ENCODE measurements at regions not wholly inside any gene's neighbourhood (a gene's known extent, or its start where the extent isn't known, plus 50 kb on each side); places are given as distances from the start of the nearest gene placed in this dataset.
"Not testable (repeated sequence)": the region's sequence is repeated elsewhere in the genome, so short reads cannot be mapped to it uniquely, and the experiment has no call there.

DNA sequence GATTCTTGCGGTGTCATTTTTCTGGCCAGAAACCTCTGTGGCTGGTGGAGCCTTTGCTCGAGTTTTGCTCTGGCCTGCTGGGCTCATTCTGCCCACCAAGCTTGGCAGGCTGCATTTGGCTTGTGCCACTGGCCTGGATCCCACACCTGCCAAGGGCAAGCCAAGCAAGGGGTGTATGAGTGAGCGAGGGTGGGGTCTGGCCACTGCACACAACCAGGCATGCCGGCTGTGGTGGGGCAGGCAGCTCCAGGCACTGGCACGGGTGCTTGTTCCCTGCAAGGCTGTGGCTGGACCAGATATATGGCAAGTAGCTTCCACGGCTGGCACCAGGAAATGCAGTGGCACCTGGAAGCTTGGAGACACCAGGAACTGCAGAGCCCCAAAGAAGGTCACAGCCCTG lies 68.6 kb upstream of the PPP3CA start:
- peak; percentile 23 to 84 for DNase-seq

DNA sequence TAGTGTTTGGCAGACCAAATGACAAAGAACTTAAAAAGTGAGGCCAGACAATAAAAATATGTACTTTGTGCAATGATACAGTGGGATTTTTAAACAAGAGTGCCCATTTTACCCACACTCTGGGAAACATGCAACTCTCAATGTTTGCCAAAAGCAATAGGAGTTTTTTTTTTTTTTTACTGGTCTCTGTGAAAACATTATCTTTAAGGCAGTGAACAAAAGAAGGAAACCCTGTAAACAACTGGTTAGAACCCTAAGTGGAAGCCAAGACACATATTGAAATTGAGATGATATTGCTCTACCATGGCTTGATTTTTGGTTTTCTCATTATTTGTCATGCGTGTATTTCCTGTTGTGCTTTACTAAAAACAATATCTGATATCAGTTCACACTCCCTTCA lies 67.2 kb upstream of the PPP3CA start:
- DNase-seq: no peak

DNA sequence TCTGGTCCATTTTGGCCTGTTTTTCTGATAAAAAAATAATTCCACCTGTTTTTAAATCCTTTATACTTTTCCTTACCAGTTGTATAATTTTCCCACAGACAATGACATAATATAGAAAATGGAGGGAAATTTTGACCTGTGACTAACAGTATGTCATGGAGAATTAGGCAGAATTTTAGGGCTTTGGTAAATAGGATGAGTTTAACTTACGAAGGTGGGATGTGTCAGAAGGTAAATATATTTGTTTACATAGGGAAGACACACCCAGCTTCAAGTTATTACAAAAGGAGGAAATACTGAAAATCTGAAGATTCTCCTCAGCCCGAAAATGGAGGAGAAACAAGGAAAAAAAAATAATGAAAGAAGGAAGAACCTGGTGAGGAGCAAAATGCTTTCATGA lies 64.6 kb upstream of the PPP3CA start:
- DNase-seq: no peak

DNA sequence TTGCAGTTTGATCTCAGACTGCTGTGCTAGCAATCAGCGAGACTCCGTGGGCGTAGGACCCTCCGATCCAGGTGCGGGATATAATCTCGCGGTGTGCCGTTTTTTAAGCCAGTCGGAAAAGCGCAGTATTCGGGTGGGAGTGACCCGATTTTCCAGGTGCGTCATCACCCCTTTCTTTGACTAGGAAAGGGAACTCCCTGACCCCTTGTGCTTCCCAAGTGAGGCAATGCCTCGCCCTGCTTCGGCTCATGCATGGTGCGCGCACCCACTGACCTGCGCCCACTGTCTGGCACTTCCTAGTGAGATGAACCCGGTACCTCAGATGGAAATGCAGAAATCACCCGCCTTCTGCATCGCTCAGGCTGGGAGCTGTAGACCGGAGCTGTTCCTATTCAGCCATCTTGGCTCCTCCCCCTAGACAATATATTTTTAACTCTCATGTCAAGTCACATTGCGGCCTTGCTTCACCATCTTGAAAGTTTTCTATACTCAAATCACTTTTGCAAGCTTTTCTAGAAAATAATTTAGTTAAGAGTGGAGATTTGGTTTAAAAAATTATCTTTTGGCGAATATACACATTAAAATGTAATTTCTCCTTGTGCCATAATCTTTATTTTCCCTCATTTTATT lies 64.1 kb upstream of the PPP3CA start:
- DNase-seq: not testable (repeated sequence)

DNA sequence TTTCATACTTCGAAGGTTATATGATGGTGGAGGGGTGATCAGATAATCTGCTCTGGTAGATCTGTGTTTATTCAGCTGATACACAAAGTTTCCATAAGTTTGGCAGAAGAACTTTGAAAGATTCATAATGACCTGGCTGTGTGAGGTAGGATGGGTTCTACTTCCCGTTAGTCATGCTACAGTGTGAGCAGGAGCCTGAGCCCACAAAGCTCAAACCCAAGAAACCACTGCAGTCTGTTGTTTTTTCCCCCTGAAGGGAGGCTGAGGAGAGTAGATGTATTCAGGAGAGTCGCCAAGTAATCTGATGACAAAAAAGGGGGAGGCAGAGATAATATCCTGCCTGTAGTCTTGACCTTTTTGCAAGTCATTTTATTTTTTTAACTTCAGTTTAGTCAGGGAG lies 52.8 kb upstream of the PPP3CA start:
- no peak for DNase-seq

DNA sequence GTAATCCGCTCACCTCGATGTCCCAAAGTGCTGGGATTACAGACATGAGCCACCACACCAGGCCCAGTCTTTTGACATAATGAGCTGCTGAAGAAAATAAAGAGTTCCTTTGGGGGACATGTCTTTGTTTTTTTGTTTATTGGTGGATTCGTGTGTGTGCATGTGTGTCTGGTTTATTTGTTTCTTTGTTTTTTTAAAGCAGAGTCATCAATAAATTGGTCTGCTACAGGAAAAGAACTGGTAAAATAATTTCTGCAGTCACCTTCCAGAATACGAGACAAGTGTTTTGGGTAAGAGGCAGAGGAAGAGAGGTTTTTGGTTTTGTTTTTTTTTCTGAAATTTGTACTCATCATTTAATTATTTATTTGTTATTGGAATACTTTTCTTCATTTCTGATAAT lies 51.5 kb upstream of the PPP3CA start:
- DNase-seq: no peak

Measured in NCI-H446 (cell line).